Neural crest cell (in vitro differentiated cells): ENCODE measurements at regions not wholly inside any gene's neighbourhood (a gene's known extent, or its start where the extent isn't known, plus 50 kb on each side); places are given as distances from the start of the nearest gene placed in this dataset.

Experiments used
- DNase-seq: peaks from one replicate; pipeline ENCODE4 v3.0.0; 2021; ENCODE audit warnings: low read depth, mixed read lengths, low spot score
- H3K27ac Mint-ChIP-seq: one replicate; pipeline ENCODE4 v1.8.0; 2021; ENCODE audit warnings: mild to moderate bottlenecking, mixed read lengths; ENCODE audit not compliant: unreplicated experiment
- H3K27me3 Mint-ChIP-seq: 2 replicates; pipeline ENCODE4 v1.8.0; 2021; ENCODE audit warnings: low read depth, mild to moderate bottlenecking, mixed read lengths
- H3K36me3 Mint-ChIP-seq: 2 replicates; pipeline ENCODE4 v1.8.0; 2021; ENCODE audit warnings: low read depth, mild to moderate bottlenecking, mixed read lengths
- H3K4me1 Mint-ChIP-seq: 2 replicates; pipeline ENCODE4 v1.8.0; 2021; ENCODE audit warnings: mixed read lengths
- H3K4me3 Mint-ChIP-seq: one replicate; pipeline ENCODE4 v1.8.0; 2021; ENCODE audit warnings: mild to moderate bottlenecking, mixed read lengths
- H3K9me3 Mint-ChIP-seq: 2 replicates; pipeline ENCODE4 v1.8.0; 2021; ENCODE audit warnings: mixed read lengths
- CTCF ChIP-seq: fragments of 200-600 bp; sonication (generic); conservative IDR thresholded peaks from 2 replicates; pipeline ENCODE4 v1.5.0; 2021; ENCODE audit warnings: antibody characterized with exemption, mild to moderate bottlenecking

- no peak for DNase-seq
- Mint-ChIP-seq H3K27ac (peak overlapping the region; percentile 47), H3K36me3 (no peaks in the 10 kb centered on the region), H3K27me3 (peaks cover 16% of the 10 kb centered on the region), H3K9me3 (peaks cover 10% of the 10 kb centered on the region), H3K4me3 (no peak overlapping the region), H3K4me1 (no peaks in the 10 kb centered on the region)
- TF ChIP-seq CTCF: no peak
These were observed 294.9 kb upstream of the FOXF1 start for GRCh38 chr16:86215233-86215978.

GRCh38 chr16:86215979-86216585, 294.2 kb upstream of the FOXF1 start:
- Mint-ChIP-seq H3K9me3 (peaks cover 10% of the 10 kb centered on the region), H3K4me1 (no peaks in the 10 kb centered on the region), H3K27ac (no peak overlapping the region), H3K36me3 (no peaks in the 10 kb centered on the region), H3K27me3 (peaks cover 22% of the 10 kb centered on the region), H3K4me3 (no peak overlapping the region)
- no peak for TF ChIP-seq CTCF
- DNase-seq: no peak

- Mint-ChIP-seq H3K4me3 (no peak overlapping the region), H3K4me1 (no peaks in the 10 kb centered on the region), H3K9me3 (peaks cover 10% of the 10 kb centered on the region), H3K36me3 (no peaks in the 10 kb centered on the region), H3K27me3 (peaks cover 27% of the 10 kb centered on the region), H3K27ac (peak overlapping the region; percentile 43)
- no peak for TF ChIP-seq CTCF
- DNase-seq: no peak
These were observed 293.7 kb upstream of the FOXF1 start for GRCh38 chr16:86216591-86216990.

- Mint-ChIP-seq H3K9me3 (peaks cover 8% of the 10 kb centered on the region), H3K36me3 (no peaks in the 10 kb centered on the region), H3K4me1 (no peaks in the 10 kb centered on the region), H3K27ac (no peak overlapping the region), H3K27me3 (peaks cover 34% of the 10 kb centered on the region), H3K4me3 (no peak overlapping the region)
- DNase-seq: no peak
- no peak for TF ChIP-seq CTCF
These were observed 293.1 kb upstream of the FOXF1 start for GRCh38 chr16:86217001-86217890.

GRCh38 chr16:86217891-86218270, 292.4 kb upstream of the FOXF1 start:
- Mint-ChIP-seq H3K27ac (no peak overlapping the region), H3K4me3 (no peak overlapping the region), H3K4me1 (peaks cover under 1% of the 10 kb centered on the region), H3K27me3 (peaks cover 40% of the 10 kb centered on the region), H3K36me3 (no peaks in the 10 kb centered on the region), H3K9me3 (peaks cover 2% of the 10 kb centered on the region)
- no peak for DNase-seq
- no peak for TF ChIP-seq CTCF
